ENCODE measurements at regions not wholly inside any gene's neighbourhood (a gene's known extent, or its start where the extent isn't known, plus 50 kb on each side); places are given as distances from the start of the nearest gene placed in this dataset.

- TF ChIP-seq EP300 (IDR thresholded peaks at IDR 0.05) (no peak), CTCF (IDR thresholded peaks at IDR 0.05) (no peak)
Measured at GRCh38 chr15:72939514-72940228, 112.6 kb upstream of the NEO1 start.
